HG03159 (cell line): ENCODE measurements at regions not wholly inside any gene's neighbourhood (a gene's known extent, or its start where the extent isn't known, plus 50 kb on each side); places are given as distances from the start of the nearest gene placed in this dataset.

ENCODE experiments used
- ATAC-seq: cut with Tn5 transposase; IDR thresholded peaks from one replicate; pipeline ENCODE4 v1.9.1; 2021; ENCODE audit warnings: mild to moderate bottlenecking, moderate library complexity; ENCODE audit not compliant: unreplicated experiment

GRCh38 chr13:47136504-47136941 lies 239.7 kb upstream of the HTR2A start:
- no peak for ATAC-seq

DNA sequence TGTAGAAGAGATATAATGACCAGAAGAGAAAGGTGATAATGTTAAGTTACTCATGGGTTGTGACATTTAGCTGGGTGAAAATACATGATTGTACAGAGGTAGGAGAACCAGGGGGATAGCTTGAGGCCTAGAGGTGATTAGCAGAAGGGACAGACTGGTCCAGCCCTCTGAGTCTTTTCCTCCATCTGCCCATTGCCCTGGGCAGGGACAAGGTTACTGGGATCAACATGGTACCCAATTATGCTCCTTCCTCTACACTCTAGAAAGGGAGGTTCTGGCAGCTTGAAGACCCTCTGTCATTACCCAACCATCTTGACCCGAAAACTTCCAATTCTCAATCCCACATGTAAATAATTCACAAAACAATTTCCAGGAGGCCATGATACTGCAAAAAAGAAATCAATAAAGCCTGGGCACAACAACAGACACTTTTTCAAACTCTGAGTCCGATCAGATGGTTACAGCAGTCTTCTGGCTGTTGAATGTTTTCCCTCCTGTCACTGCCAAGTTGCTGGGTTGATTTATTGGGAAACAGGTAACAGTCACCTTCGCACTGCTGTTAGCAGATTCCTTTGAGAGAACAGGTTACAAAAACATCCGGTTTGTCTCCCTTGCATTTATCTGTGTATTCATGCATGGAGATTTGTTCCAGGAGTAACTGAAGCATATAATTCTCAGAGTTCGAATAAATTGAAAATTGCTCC lies 239.1 kb upstream of the HTR2A start:
- ATAC-seq = no peak

- no peak for ATAC-seq
These were observed 238.2 kb upstream of the HTR2A start for GRCh38 chr13:47134939-47135489.

DNA sequence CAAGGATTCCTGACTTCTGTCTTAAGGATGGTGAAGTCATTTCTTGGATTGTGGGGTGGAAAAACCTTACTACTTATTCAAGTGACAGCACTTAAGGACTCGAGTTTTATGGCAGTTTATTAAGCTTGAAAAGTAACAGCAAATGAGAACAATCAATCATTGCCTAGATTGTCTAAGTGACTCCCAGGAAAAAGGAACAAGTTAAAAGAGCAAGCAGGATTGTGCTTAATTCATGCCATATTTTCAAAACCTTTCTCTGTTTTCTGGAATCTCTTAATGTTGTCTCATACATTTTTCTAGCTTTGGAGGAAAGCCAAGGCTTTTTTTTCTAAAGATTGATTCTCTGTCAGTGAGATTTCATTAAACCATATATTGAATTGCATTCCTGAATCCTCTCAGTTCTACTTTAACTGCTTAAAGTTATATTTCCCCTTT lies 236.2 kb upstream of the HTR2A start:
- no peak for ATAC-seq

DNA sequence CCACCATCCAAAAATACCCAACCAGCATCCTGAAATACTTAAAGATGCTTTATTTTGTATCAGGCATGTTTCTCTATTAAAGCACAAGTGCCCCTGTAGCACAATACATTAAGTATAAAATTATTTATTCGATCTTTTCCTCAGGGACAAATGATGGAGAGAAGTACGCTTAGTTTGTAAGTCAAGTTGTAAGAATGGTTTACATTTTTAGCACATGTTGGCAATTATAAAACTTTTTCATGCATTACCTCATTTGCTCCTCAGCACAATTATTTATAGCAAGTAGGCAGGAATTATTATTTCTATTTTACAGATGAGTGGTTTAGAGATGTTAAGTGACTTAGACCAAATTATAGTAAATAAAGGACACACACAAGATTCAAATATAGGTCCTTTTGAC lies 232.6 kb upstream of the HTR2A start:
- ATAC-seq = no peak

DNA sequence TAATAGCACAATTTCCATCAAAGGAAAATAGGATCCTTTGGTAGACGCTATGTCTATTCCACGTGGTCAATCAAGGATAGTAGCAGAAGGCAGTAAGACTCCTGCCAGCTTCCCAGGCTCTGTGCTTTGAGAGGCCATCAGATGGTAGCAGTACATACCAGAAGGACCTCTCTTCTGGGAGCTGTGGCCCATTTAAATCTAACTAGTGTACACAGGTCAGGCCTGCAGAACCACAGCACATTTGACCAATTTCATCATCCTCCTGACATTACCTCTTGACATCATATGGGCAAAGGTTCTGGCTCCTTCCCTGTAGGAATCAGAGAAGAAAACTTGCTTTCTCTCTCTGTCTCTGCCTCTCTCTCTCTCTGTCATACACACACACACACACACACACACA lies 229.6 kb upstream of the HTR2A start:
- no peak for ATAC-seq

DNA sequence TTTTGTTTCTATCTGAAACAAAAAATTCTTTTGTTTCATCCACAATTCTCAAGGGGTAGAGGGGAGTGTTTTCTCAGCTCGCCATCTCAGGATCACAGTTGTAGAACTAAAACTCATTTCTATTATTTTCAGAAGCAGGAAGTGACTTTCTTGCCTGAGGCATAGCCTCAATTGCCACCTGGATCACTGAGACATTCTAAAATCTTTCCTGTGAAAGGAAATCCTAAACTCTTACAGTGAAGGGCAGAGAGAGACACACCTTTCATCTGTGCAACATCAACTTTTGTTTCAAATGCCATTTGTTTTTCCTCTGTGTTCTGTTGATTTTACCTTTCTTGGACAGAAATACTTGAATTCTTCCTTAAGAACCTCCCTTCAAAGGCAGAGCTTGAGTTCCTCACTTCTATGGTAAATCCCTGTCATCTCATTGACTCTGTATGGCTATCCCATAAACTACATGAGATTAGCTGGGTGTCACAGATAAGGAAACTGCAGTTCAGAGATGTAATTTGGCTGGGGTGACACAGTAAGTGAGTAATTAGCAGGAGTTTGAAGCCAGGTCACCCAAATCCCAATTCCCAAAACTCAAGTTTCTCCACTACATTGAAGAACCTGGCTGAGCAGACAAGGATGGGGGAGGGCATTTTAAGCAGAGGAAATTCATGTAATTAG lies 224.4 kb upstream of the HTR2A start:
- no peak for ATAC-seq

DNA sequence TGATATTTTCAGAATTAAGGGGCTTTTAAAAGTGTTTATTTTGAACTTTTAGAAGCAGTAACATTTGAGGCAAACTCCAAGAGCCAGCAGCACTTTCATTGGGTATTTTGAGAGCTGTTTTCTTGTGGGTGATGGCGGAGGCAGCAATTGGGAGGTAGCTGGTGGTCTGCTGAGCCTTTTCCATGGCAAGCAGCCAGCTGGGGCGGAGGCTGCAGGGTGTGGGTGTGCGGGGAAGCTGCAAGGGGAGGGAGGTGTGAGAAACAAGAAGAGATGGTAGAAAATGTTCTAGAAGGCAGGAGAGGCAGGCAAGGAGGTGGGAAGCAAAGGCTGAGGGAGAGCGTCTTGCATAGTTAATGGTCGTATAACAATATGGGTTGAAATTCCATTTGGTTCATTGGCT lies 223.4 kb upstream of the HTR2A start:
- ATAC-seq = no peak

DNA sequence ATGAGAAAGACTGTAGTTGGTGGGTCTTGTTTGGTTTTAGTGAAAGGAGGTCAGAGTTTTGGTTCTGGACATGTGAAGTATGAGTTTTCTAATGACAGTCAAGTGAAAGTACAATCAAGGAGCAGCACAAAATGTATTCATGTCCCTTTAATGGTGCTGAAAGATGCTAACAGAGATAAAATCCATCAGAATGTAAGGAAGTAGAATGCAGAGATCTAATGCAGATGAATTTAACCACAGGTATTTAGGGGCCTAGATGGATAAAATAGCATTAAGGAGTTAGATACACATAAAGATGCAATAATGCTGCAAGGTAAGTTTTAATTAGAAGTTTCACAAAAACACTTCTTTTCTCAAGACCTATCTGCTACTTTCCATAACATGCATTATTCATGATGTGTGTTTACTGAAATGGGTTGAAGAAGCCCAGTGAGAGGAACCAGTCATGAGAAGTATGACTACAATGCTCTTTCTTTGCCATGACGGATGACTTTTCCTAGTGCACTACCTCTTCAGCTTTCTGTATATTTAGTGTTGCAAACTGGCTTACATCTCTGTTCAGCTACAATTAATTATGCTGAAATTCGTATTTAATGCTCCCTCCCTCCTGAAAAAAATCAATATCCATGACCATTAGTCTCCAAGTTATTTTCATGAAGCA lies 222.9 kb upstream of the HTR2A start:
- ATAC-seq = no peak

DNA sequence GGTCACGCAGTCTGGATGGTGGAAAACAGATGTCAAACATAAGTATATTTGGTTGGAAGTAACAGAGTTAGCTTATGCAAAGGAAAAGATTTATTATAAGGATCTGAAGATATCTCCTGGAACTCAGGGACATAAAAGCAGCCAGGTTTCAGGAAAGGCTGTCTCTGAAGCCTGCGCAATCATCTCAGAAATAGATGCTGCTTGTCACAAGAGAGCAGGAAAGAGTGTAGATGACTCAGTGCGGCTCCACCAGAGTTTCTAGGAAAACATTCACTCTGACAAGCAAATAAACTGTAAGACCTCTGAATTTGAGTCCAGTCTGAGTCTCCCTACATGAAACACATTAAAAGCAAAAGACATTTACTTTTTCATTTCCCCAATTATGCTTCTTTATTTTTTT lies 220.4 kb upstream of the HTR2A start:
- ATAC-seq = no peak

DNA sequence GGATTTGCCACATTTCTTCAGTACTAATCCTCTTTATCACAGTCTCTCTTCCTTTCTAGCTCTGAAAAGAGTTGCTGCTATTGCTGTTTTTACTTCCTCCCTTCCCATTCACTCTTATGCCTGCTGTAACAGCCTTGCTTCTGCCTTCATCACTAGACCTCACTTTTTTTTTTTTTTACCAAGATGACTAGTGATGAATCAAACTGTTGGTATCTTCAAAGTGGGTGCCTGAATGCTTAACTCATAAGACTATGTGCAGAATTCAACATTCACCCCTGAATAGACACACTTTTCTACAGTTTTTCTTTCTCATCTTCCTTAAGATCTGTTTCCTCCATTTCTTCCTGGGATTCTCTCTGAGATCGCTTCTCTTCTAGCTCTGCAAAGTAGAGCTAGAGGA lies 217.2 kb upstream of the HTR2A start:
- no peak for ATAC-seq

DNA sequence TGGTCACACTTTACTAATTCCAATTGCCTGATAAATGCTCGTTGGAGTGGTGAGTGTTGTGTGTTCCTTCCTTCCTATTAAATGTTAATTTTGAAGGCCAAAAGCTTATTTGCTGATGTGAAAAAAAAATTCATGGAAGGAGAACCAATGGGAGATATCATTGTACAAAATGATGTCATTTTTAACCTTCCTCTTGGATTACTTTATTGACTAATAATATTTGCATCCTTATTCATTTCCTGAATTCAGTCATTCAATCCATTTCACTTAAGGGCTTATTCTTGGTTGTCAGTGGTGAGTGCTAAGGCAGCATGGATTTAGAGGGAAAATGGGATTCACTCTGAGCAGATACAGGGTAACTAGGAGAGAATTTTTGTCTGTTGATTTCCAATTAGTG lies 216.0 kb upstream of the HTR2A start:
- no peak for ATAC-seq

GRCh38 chr13:47112205-47112902 lies 215.5 kb upstream of the HTR2A start:
- ATAC-seq = no peak

- no peak for ATAC-seq
These were observed 214.6 kb upstream of the HTR2A start for GRCh38 chr13:47111499-47111898.

DNA sequence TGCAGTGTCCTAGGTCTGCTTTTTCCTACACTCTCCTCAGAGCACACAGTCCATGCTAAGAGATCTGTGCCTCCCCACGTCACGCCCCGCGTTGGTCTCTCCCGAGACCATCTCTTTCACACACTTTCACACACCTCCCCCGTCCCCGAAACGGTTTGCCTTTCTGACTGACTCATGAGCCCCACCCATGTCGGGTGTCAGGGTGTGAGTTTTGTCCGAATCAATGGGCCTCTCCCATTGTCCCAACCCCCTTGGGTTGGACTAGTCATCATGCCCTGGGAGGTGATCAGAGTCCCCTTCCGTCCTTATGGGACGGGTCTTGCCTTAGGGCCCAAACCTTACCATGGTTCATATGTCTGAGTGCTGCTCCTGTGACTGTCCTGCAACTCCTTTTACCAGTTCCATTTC lies 214.0 kb upstream of the HTR2A start:
- no peak for ATAC-seq

DNA sequence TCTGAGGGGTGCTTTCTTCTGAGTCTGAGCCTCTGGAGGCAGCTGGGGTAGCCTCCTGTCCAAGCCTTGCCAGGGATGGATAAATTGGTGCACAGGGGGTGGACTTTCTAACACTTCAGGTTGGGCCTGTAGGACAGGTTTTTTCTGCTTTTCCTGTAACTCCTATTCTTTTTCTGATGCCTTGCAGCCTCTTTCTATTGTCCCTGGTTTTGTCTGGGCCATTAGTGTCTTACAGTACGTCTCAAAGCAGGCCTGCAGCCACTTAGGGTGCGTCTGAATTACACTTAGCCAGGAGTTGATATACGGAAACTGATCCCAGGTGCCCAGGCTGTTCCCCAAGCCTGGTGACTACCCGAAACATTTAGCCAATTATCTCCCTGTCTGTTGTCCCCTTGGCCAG lies 213.3 kb upstream of the HTR2A start:
- no peak for ATAC-seq

DNA sequence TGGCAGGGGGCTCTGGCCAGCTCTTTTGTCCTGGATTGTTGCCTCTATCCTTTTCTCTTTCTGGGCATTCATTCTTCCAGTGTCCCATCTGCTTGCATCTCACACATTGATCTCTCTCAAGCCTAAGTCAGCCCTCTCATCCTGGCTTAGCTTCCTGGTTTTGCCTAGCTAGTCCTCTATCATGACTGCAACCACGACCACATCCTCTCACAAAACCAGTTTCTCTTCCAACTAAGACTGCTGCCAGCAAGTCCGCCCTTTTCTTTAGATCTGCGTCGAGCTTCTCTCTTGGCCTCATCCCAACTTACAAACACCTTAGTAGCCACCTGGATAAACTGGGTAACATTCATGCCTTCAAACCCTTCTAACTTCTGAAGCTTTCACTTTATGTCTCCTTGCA lies 212.2 kb upstream of the HTR2A start:
- ATAC-seq = peak; percentile 72

- peak; percentile 91 for ATAC-seq
These were observed 203.5 kb upstream of the HTR2A start for GRCh38 chr13:47100214-47100853.

GRCh38 chr13:47094734-47095434 lies 198.0 kb upstream of the HTR2A start:
- peak; percentile 97 for ATAC-seq

DNA sequence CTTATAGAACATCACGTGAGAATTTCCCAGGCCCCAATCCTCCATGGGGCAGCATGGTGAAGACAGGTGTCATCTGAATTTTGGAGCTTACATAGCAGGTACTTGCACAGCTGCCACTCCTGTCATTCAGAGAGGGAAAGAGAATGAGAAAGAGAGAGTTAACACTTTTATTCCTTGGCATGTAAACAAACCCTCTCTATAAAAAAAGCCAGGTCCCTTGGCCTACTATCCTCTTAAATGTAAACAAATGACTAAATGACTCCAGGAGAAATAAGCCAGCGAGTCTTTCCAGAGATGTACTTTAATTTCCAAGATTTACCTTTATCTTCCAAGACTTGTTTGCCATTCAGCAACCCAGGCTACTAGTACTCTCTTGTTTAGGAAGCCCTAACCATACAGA lies 195.3 kb upstream of the HTR2A start:
- no peak for ATAC-seq
